ENCODE measurements at regions not wholly inside any gene's neighbourhood (a gene's known extent, or its start where the extent isn't known, plus 50 kb on each side); places are given as distances from the start of the nearest gene placed in this dataset.

DNA sequence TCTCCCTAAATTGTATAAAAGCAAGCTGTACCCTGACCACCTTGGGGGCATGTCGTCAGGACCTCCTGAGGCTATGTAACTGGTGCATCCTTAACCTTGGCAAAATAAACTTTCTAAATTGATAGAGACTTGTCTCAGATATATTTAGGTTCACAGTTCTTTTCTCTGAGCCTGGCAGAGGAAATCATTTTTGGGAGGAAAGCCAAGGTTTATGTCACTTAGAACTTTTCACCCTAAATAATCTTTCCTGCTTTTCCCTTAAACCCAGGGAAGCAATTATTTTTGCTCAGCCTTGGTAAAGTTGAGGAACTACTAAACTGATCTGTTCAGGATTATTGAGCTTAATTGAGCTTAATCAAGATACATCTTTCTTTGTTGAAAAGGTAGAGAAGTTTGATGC, 608.9 kb downstream of the PDCD6IP start:
- DNase-seq: no peak
- Histone ChIP-seq H3K36me3 (no peaks in the 10 kb centered on the region), H3K27ac (no peak overlapping the region), H3K27me3 (ENCODE audit: insufficient read depth, low read depth, severe bottlenecking) (no peaks in the 10 kb centered on the region), H3K4me3 (ENCODE audit: low read depth, low read length) (no peak overlapping the region), H3K9me3 (ENCODE audit: severe bottlenecking) (no peaks in the 10 kb centered on the region)
- TF ChIP-seq CTCF (IDR thresholded peaks at IDR 0.05; ENCODE audit: low read depth, low read length): no peak

- no peak overlapping the region for H3K27ac ChIP-seq
- DNase-seq: no peak
Measured at GRCh38 chr3:34408088-34408487, 609.7 kb downstream of the PDCD6IP start.

GRCh38 chr3:34411596-34411995, 613.2 kb downstream of the PDCD6IP start:
- TF ChIP-seq CTCF (IDR thresholded peaks at IDR 0.05; ENCODE audit: low read depth, low read length): no peak
- DNase-seq: no peak
- Histone ChIP-seq H3K27ac (no peak overlapping the region), H3K4me3 (ENCODE audit: low read depth, low read length) (no peak overlapping the region), H3K36me3 (no peaks in the 10 kb centered on the region), H3K9me3 (ENCODE audit: severe bottlenecking) (no peaks in the 10 kb centered on the region), H3K27me3 (ENCODE audit: insufficient read depth, low read depth, severe bottlenecking) (no peaks in the 10 kb centered on the region)

More at GRCh38 chr3:34408088-34408487, 609.7 kb downstream of the PDCD6IP start:
- Histone ChIP-seq H3K4me3 (ENCODE audit: low read depth, low read length) (no peak overlapping the region), H3K9me3 (ENCODE audit: severe bottlenecking) (no peaks in the 10 kb centered on the region), H3K36me3 (no peaks in the 10 kb centered on the region), H3K27me3 (ENCODE audit: insufficient read depth, low read depth, severe bottlenecking) (no peaks in the 10 kb centered on the region)
- TF ChIP-seq CTCF (IDR thresholded peaks at IDR 0.05; ENCODE audit: low read depth, low read length): no peak

DNA sequence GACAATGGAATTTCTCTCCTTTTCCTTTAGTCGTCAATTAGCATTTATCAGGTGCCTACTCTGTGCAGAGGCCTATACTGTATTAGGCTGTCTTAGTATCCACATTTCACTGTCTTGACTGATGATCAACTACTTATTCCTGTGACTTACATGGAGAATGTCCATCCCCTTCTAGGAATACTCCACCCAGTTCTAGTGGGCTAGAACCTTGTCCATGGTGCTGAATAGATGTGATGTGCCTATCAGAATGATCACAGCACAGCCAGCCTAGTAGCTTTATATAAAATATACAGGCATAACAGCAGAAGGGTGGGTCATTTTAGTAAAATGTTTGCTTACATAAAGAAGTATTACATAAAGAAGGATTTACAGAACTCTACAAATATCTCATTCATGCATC, 621.4 kb downstream of the PDCD6IP start:
- Histone ChIP-seq H3K9me3 (ENCODE audit: severe bottlenecking) (no peaks in the 10 kb centered on the region), H3K36me3 (no peaks in the 10 kb centered on the region), H3K27me3 (ENCODE audit: insufficient read depth, low read depth, severe bottlenecking) (no peaks in the 10 kb centered on the region), H3K4me3 (ENCODE audit: low read depth, low read length) (no peak overlapping the region), H3K27ac (no peak overlapping the region)
- DNase-seq: no peak
- no peak for TF ChIP-seq CTCF (IDR thresholded peaks at IDR 0.05; ENCODE audit: low read depth, low read length)

GRCh38 chr3:34421762-34422161, 623.3 kb downstream of the PDCD6IP start:
- H3K36me3 ChIP-seq: no peaks in the 10 kb centered on the region
- no peak for DNase-seq
- H3K9me3 ChIP-seq (ENCODE audit: severe bottlenecking): no peaks in the 10 kb centered on the region

More at GRCh38 chr3:34421762-34422161, 623.3 kb downstream of the PDCD6IP start:
- no peaks in the 10 kb centered on the region for H3K27me3 ChIP-seq (ENCODE audit: insufficient read depth, low read depth, severe bottlenecking)
- no peak overlapping the region for H3K27ac ChIP-seq
- TF ChIP-seq CTCF (IDR thresholded peaks at IDR 0.05; ENCODE audit: low read depth, low read length): no peak
- H3K4me3 ChIP-seq (ENCODE audit: low read depth, low read length): no peak overlapping the region

Measured in WERI-Rb-1 (cell line).